ENCODE measurements at regions not wholly inside any gene's neighbourhood (a gene's known extent, or its start where the extent isn't known, plus 50 kb on each side); places are given as distances from the start of the nearest gene placed in this dataset.

DNA sequence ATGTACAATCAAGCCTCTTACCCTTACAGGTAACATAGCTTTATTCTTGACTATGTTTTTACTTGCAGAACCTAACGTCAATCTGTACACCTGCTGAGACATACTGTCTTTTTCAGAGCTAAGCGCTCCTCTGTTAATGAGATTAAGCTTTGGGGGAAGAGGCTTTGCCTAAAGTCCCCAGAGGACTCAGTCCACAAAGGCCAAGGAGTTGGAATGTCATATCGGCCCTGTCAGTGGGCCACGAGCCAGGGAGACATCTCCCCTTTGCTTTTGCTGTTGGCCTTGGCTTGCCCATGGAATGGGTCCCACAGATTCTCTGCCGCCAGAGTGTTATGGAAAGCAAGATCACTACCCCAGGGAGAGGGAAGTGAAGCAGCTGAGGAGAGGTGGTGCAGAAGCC lies 64.1 kb upstream of the SOX4 start:
- no peak overlapping the region for H3K27ac ChIP-seq (ENCODE audit: low read depth in 2 of 2, low read length in 2 of 2)
- DNase-seq (no peak), FAIRE-seq (no peak)
- H3K9ac ChIP-seq (ENCODE audit: low read length in 3 of 3), result no peak overlapping the region
- no peaks in the 10 kb centered on the region for H3K27me3 ChIP-seq (ENCODE audit: control insufficient read depth, insufficient read depth, low read length)
- no peaks in the 10 kb centered on the region for H3K4me1 ChIP-seq (ENCODE audit: control insufficient read depth in 2 of 3, insufficient read depth in 2 of 3, low read depth in 1 of 3, low read length in 3 of 3)
- intact Hi-C loops (cut with DNase I), result no loop called here
- H3K9me3 ChIP-seq (ENCODE audit: control insufficient read depth in 2 of 3, insufficient read depth in 1 of 3, low read length in 3 of 3), result no peaks in the 10 kb centered on the region
- no peaks in the 10 kb centered on the region for H3K36me3 ChIP-seq (ENCODE audit: control insufficient read depth in 2 of 3, insufficient read depth in 3 of 3, low read length in 3 of 3)
- no peak overlapping the region for H3K4me3 ChIP-seq (ENCODE audit: low read length in 3 of 3)
- TF ChIP-seq, protein P1, sequence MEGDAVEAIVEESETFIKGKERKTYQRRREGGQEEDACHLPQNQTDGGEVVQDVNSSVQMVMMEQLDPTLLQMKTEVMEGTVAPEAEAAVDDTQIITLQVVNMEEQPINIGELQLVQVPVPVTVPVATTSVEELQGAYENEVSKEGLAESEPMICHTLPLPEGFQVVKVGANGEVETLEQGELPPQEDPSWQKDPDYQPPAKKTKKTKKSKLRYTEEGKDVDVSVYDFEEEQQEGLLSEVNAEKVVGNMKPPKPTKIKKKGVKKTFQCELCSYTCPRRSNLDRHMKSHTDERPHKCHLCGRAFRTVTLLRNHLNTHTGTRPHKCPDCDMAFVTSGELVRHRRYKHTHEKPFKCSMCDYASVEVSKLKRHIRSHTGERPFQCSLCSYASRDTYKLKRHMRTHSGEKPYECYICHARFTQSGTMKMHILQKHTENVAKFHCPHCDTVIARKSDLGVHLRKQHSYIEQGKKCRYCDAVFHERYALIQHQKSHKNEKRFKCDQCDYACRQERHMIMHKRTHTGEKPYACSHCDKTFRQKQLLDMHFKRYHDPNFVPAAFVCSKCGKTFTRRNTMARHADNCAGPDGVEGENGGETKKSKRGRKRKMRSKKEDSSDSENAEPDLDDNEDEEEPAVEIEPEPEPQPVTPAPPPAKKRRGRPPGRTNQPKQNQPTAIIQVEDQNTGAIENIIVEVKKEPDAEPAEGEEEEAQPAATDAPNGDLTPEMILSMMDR (IDR thresholded peaks at IDR 0.05; ENCODE audit: borderline replicate concordance, extremely low read depth, insufficient read depth), result no peak

DNA sequence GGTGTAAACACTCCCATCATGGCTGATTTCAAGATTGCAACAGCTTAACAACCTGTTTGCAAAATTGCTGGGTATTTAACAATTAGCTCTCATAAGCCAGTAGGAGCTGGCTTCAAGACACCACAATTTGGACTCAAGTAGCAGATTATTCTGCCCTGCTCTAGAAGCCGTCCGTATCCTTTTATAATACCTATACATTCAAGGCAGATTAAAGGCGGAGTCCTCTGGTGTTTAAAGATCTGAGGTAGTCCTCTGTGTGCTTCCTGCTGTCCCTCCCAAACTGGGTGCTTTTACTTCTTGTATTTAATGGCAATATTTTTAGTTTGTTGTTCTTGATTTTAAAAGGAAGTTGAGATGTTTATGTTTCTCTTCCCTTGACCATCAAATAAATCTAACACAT lies 62.2 kb upstream of the SOX4 start:
- H3K9me3 ChIP-seq (ENCODE audit: control insufficient read depth in 2 of 3, insufficient read depth in 1 of 3, low read length in 3 of 3), result no peaks in the 10 kb centered on the region
- no peak overlapping the region for H3K9ac ChIP-seq (ENCODE audit: low read length in 3 of 3)
- TF ChIP-seq, protein P1 (IDR thresholded peaks at IDR 0.05; ENCODE audit: borderline replicate concordance, extremely low read depth, insufficient read depth), result no peak
- H3K27ac ChIP-seq (ENCODE audit: low read depth in 2 of 2, low read length in 2 of 2), result no peak overlapping the region
- H3K36me3 ChIP-seq (ENCODE audit: control insufficient read depth in 2 of 3, insufficient read depth in 3 of 3, low read length in 3 of 3), result no peaks in the 10 kb centered on the region
- DNase-seq, result no peak
- no peak for FAIRE-seq
- H3K4me3 ChIP-seq (ENCODE audit: low read length in 3 of 3), result no peak overlapping the region
- H3K4me1 ChIP-seq (ENCODE audit: control insufficient read depth in 2 of 3, insufficient read depth in 2 of 3, low read depth in 1 of 3, low read length in 3 of 3), result no peaks in the 10 kb centered on the region
- intact Hi-C loops (cut with DNase I), result no loop called here
- H3K27me3 ChIP-seq (ENCODE audit: control insufficient read depth, insufficient read depth, low read length), result no peaks in the 10 kb centered on the region

DNA sequence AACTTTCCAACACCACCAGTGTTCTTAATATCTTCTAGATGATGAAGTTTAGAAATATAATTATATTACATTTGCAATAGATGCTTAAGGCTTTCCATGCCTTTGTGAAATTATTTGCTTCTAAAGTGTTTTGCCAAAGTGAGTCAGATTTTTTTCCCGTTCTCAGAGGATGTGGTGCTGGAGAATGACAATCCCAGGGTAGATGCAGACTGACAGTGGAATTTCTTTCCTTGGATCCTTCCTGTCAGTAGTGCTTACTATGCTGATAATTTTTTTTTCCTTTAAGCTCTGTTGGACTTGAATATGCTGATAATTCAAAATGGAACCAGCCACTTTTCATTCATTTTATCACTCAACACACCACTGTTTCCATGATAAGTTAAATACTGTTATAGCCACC lies 59.9 kb upstream of the SOX4 start:
- no peaks in the 10 kb centered on the region for H3K4me1 ChIP-seq (ENCODE audit: control insufficient read depth in 2 of 3, insufficient read depth in 2 of 3, low read depth in 1 of 3, low read length in 3 of 3)
- intact Hi-C loops (cut with DNase I), result no loop called here
- TF ChIP-seq, protein P1 (IDR thresholded peaks at IDR 0.05; ENCODE audit: borderline replicate concordance, extremely low read depth, insufficient read depth), result no peak
- no peak overlapping the region for H3K27ac ChIP-seq (ENCODE audit: low read depth in 2 of 2, low read length in 2 of 2)
- H3K9me3 ChIP-seq (ENCODE audit: control insufficient read depth in 2 of 3, insufficient read depth in 1 of 3, low read length in 3 of 3), result no peaks in the 10 kb centered on the region
- no peak for FAIRE-seq
- H3K4me3 ChIP-seq (ENCODE audit: low read length in 3 of 3), result no peak overlapping the region
- no peak overlapping the region for H3K9ac ChIP-seq (ENCODE audit: low read length in 3 of 3)
- H3K36me3 ChIP-seq (ENCODE audit: control insufficient read depth in 2 of 3, insufficient read depth in 3 of 3, low read length in 3 of 3), result no peaks in the 10 kb centered on the region
- no peaks in the 10 kb centered on the region for H3K27me3 ChIP-seq (ENCODE audit: control insufficient read depth, insufficient read depth, low read length)
- no peak for DNase-seq

DNA sequence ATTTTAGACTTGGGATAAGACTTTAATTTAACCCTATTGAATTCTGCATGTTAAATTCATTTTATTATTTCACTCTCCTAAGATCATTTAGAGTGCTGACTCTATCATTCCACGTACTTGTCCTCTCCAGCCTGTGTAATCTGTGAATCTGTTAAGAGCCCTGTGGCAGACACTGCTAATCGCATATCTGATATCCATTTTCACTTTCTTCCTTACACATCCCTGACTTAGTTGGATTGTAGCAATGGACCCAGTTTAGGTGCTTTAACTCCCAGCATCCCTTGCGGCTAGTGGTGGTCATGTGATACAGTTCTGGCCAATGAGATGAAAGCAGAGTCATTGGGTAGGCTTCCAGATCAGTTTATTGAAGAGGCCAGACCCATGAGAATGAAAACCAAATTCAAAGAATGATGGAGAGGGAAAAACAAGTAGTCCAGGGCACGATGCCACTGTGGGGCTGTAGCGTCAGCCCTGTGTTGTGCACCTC lies 57.2 kb upstream of the SOX4 start:
- H3K4me1 ChIP-seq (ENCODE audit: control insufficient read depth in 2 of 3, insufficient read depth in 2 of 3, low read depth in 1 of 3, low read length in 3 of 3), result no peaks in the 10 kb centered on the region
- no peak overlapping the region for H3K27ac ChIP-seq (ENCODE audit: low read depth in 2 of 2, low read length in 2 of 2)
- intact Hi-C loops (cut with DNase I), result no loop called here
- H3K36me3 ChIP-seq (ENCODE audit: control insufficient read depth in 2 of 3, insufficient read depth in 3 of 3, low read length in 3 of 3), result no peaks in the 10 kb centered on the region
- no peak for DNase-seq
- no peak overlapping the region for H3K4me3 ChIP-seq (ENCODE audit: low read length in 3 of 3)
- no peaks in the 10 kb centered on the region for H3K27me3 ChIP-seq (ENCODE audit: control insufficient read depth, insufficient read depth, low read length)
- H3K9ac ChIP-seq (ENCODE audit: low read length in 3 of 3), result no peak overlapping the region
- TF ChIP-seq, protein P1 (IDR thresholded peaks at IDR 0.05; ENCODE audit: borderline replicate concordance, extremely low read depth, insufficient read depth), result no peak
- H3K9me3 ChIP-seq (ENCODE audit: control insufficient read depth in 2 of 3, insufficient read depth in 1 of 3, low read length in 3 of 3), result no peaks in the 10 kb centered on the region
- no peak for FAIRE-seq

Data from kidney (tissue), 13 donors.